OCI-LY1 (cell line): ENCODE measurements at regions not wholly inside any gene's neighbourhood (a gene's known extent, or its start where the extent isn't known, plus 50 kb on each side); places are given as distances from the start of the nearest gene placed in this dataset.

Experiments
- H2AFZ ChIP-seq: fragments of 200-600 bp; sonication (generic), shearing (Covaris generic); 2 replicates; pipeline ENCODE4 v1.6.0; 2014; ENCODE audit warnings: antibody characterized with exemption, mild to moderate bottlenecking, low read length
- H3F3A ChIP-seq: fragments of 200-600 bp; sonication (generic), shearing (Covaris generic); 2 replicates; pipeline ENCODE4 v1.6.0; 2014; ENCODE audit warnings: mild to moderate bottlenecking, antibody characterized with exemption, low read length, moderate library complexity; ENCODE audit not compliant: insufficient read depth
- H3K27ac ChIP-seq: fragments of 200-600 bp; sonication (generic); 2 replicates; pipeline ENCODE4 v1.5.1; 2014; ENCODE audit warnings: low read length, mixed run types, mild to moderate bottlenecking, low read depth; ENCODE audit not compliant: poor library complexity, severe bottlenecking
- H3K27me3 ChIP-seq: fragments of 200-600 bp; sonication (generic); 2 replicates; pipeline ENCODE4 v1.6.0; 2014; ENCODE audit warnings: antibody characterized with exemption, mild to moderate bottlenecking, low read length, moderate library complexity; ENCODE audit not compliant: insufficient read depth
- H3K36me3 ChIP-seq: fragments of 200-600 bp; sonication (generic); 2 replicates; pipeline ENCODE4 v1.6.1; 2014; ENCODE audit warnings: mild to moderate bottlenecking, antibody characterized with exemption, low read length, moderate library complexity, mixed read lengths; ENCODE audit not compliant: insufficient read depth
- H3K4me1 ChIP-seq: fragments of 200-600 bp; sonication (generic); 2 replicates; pipeline ENCODE4 v1.5.1; 2014; ENCODE audit warnings: mild to moderate bottlenecking, low read length, moderate library complexity; ENCODE audit not compliant: insufficient read depth, severe bottlenecking
- H3K4me2 ChIP-seq: fragments of 200-600 bp; sonication (generic), shearing (Covaris generic); 2 replicates; pipeline ENCODE4 v1.6.1; 2014; ENCODE audit warnings: low read length
- H3K4me3 ChIP-seq: fragments of 200-600 bp; sonication (generic); 2 replicates; pipeline ENCODE4 v1.5.1; 2014; ENCODE audit warnings: low read length, low read depth, mild to moderate bottlenecking, mixed read lengths; ENCODE audit not compliant: poor library complexity, severe bottlenecking
- H3K79me2 ChIP-seq: fragments of 200-600 bp; shearing (Covaris generic); 2 replicates; pipeline ENCODE4 v1.6.1; 2016; ENCODE audit warnings: mixed run types, low read length, mixed read lengths; ENCODE audit not compliant: insufficient read depth
- H3K9ac ChIP-seq: fragments of 200-600 bp; sonication (generic), shearing (Covaris generic); 2 replicates; pipeline ENCODE4 v1.6.1; 2014; ENCODE audit warnings: mild to moderate bottlenecking, low read length, mixed read lengths
- H3K9me2 ChIP-seq: fragments of 200-600 bp; sonication (generic), shearing (Covaris generic); 2 replicates; pipeline ENCODE4 v1.6.1; 2014; ENCODE audit warnings: low read depth, mild to moderate bottlenecking, low read length, mixed read lengths
- H3K9me3 ChIP-seq: fragments of 200-600 bp; shearing (Covaris generic); 2 replicates; pipeline ENCODE4 v1.6.1; 2014; ENCODE audit warnings: low read length, mixed read lengths
- H4K20me1 ChIP-seq: fragments of 200-600 bp; sonication (generic), shearing (Covaris generic); 2 replicates; pipeline ENCODE4 v1.6.0; 2016; ENCODE audit warnings: mild to moderate bottlenecking, low read length; ENCODE audit not compliant: insufficient read depth
- EZH2 ChIP-seq: fragments of 200-600 bp; sonication (generic), shearing (Covaris generic); IDR thresholded peaks from 2 replicates; pipeline ENCODE4 v1.8.0; 2017; ENCODE audit warnings: borderline replicate concordance, mixed run types, mild to moderate bottlenecking, antibody characterized with exemption, low read length, moderate library complexity, mixed read lengths
- TF ChIP-seq, protein P1 (sequence below): fragments of 200-600 bp; sonication (generic), shearing (Covaris generic); IDR thresholded peaks from 2 replicates; pipeline ENCODE4 v1.5.1; 2017; ENCODE audit warnings: mild to moderate bottlenecking, antibody characterized with exemption, low read length, moderate library complexity, mixed read lengths

- Histone ChIP-seq H3K4me2 (no peak overlapping the region), H3K4me1 (no peaks in the 10 kb centered on the region), H3K27me3 (peaks cover 3% of the 10 kb centered on the region; the same call in 1 of the 2 replicates), H3K4me3 (no peak overlapping the region), H3K9ac (no peak overlapping the region), H3K79me2 (no peaks in the 10 kb centered on the region), H3F3A (no peaks in the 10 kb centered on the region), H3K9me3 (no peaks in the 10 kb centered on the region), H3K36me3 (no peaks in the 10 kb centered on the region), H3K27ac (no peak overlapping the region), H4K20me1 (no peaks in the 10 kb centered on the region), H2AFZ (no peak overlapping the region), H3K9me2 (no peaks in the 10 kb centered on the region)
- no peak for TF ChIP-seq EZH2
- TF ChIP-seq, protein P1, sequence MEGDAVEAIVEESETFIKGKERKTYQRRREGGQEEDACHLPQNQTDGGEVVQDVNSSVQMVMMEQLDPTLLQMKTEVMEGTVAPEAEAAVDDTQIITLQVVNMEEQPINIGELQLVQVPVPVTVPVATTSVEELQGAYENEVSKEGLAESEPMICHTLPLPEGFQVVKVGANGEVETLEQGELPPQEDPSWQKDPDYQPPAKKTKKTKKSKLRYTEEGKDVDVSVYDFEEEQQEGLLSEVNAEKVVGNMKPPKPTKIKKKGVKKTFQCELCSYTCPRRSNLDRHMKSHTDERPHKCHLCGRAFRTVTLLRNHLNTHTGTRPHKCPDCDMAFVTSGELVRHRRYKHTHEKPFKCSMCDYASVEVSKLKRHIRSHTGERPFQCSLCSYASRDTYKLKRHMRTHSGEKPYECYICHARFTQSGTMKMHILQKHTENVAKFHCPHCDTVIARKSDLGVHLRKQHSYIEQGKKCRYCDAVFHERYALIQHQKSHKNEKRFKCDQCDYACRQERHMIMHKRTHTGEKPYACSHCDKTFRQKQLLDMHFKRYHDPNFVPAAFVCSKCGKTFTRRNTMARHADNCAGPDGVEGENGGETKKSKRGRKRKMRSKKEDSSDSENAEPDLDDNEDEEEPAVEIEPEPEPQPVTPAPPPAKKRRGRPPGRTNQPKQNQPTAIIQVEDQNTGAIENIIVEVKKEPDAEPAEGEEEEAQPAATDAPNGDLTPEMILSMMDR, result no peak
Observed at GRCh38 chr2:42850016-42850805, 57.8 kb upstream of the HAAO start.

DNA sequence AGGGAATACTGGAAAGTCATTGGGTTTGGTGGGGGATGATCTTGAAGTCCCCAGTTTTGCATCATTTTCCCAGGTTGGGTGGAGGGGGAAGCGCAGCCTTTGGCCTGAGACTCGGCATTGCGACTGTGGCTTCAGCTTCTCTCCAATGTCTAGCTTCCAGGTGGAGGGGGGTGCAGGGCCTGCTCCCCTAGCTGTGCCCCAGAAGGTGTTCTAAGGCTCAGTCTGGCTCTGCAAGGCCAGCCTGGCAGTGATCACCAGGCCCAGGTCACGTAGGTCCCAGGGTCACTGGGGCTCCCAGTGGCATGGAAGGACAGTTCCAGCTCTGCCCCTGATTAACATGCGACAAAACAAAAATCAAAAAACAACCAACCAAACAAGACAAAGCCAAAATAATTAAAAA is 56.9 kb upstream of the HAAO start:
- H3K27me3 ChIP-seq, result peaks cover 3% of the 10 kb centered on the region; the same call in 1 of the 2 replicates
- no peaks in the 10 kb centered on the region for H3K36me3 ChIP-seq
- no peaks in the 10 kb centered on the region for H4K20me1 ChIP-seq
- no peak overlapping the region for H3K27ac ChIP-seq
- TF ChIP-seq, protein P1, result no peak
- TF ChIP-seq EZH2, result no peak
- no peaks in the 10 kb centered on the region for H3K9me3 ChIP-seq
- H3K9me2 ChIP-seq, result no peaks in the 10 kb centered on the region
- H3K4me3 ChIP-seq, result no peak overlapping the region
- no peaks in the 10 kb centered on the region for H3K79me2 ChIP-seq
- no peak overlapping the region for H3K4me2 ChIP-seq
- H3K4me1 ChIP-seq, result no peaks in the 10 kb centered on the region
- H3K9ac ChIP-seq, result no peak overlapping the region
- no peak overlapping the region for H2AFZ ChIP-seq
- H3F3A ChIP-seq, result no peaks in the 10 kb centered on the region

GRCh38 chr2:42848726-42849290 is 56.4 kb upstream of the HAAO start:
- no peak for TF ChIP-seq EZH2
- TF ChIP-seq, protein P1, result no peak
- no peaks in the 10 kb centered on the region for H3K4me1 ChIP-seq
- no peak overlapping the region for H3K27ac ChIP-seq
- H2AFZ ChIP-seq, result no peak overlapping the region
- no peaks in the 10 kb centered on the region for H4K20me1 ChIP-seq
- no peaks in the 10 kb centered on the region for H3K9me3 ChIP-seq
- no peak overlapping the region for H3K4me2 ChIP-seq
- no peaks in the 10 kb centered on the region for H3K36me3 ChIP-seq
- no peaks in the 10 kb centered on the region for H3K9me2 ChIP-seq
- H3K79me2 ChIP-seq, result no peaks in the 10 kb centered on the region
- no peaks in the 10 kb centered on the region for H3F3A ChIP-seq
- H3K27me3 ChIP-seq, result peaks cover 3% of the 10 kb centered on the region; the same call in 1 of the 2 replicates
- H3K9ac ChIP-seq, result no peak overlapping the region
- no peak overlapping the region for H3K4me3 ChIP-seq
